ENCODE measurements at regions not wholly inside any gene's neighbourhood (a gene's known extent, or its start where the extent isn't known, plus 50 kb on each side); places are given as distances from the start of the nearest gene placed in this dataset.

- TF ChIP-seq POLR2AphosphoS5 (IDR thresholded peaks at IDR 0.05) (no peak), CTCF (IDR thresholded peaks at IDR 0.05) (no peak), POLR2A (IDR thresholded peaks at IDR 0.05) (no peak)
Measured at GRCh38 chr3:88307666-88308065, 157.9 kb downstream of the C3orf38 start.

Data from breast epithelium (tissue), 3 donors.